Muscle of back (tissue), 3 donors: ENCODE measurements at regions not wholly inside any gene's neighbourhood (a gene's known extent, or its start where the extent isn't known, plus 50 kb on each side); places are given as distances from the start of the nearest gene placed in this dataset.
A peak's percentile ranks its signal among the peaks of the same experiment; 100 is the strongest.

Experiments
- DNase-seq, 3 donors: peaks; one replicate each; pipeline versions ENCODE4 v3.0.0 to v3.0.0-alpha.2; 2013

DNA sequence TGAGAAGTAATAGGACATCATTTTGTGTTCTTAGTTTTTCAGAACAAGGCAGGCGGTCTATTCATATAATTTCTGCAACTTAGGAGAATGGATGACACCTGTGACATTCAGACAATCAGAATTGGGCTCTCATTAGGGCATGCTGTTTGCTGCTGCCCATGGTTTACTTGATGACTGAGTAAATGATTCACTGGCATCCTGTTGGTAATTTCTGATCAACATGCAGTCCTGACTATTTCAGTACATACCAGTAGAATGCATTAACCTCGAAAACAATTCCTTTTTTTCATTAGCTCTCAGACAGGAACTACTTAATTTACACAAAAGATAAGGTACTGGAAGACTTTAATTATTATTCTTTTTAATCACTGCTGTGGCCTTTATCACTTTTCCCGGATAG lies 641.6 kb downstream of the NSUN3 start:
- no peak for DNase-seq

DNA sequence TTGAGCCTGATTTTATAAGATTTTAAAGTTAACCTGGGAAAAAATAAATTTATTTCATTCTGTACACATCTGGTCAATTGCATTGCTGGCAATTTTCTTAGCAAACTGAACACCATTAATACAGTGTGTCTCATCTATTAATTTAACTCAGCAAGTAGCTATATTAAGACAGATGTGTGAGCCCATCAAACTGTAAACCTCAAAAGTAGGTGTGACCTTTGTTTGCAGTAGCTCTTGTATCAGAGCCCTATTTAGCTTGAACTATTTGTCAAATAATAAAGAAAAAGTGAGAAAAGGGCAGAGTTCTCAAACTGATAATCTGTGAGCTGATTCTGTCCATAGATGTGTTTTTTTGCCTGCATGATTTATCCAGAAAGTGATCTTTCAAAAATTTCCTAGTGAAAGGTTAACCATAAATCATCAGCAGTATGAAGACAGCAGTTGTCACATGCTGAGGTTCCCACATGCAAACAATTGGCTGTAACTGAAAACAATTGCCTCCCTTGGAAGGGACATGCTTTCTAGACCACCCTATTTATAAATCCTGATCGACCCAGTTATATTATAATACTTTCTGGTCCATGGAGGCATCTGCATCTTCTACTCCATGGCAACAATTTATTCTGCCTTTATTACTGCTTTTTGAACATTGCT lies 646.5 kb downstream of the NSUN3 start:
- no peak for DNase-seq

DNA sequence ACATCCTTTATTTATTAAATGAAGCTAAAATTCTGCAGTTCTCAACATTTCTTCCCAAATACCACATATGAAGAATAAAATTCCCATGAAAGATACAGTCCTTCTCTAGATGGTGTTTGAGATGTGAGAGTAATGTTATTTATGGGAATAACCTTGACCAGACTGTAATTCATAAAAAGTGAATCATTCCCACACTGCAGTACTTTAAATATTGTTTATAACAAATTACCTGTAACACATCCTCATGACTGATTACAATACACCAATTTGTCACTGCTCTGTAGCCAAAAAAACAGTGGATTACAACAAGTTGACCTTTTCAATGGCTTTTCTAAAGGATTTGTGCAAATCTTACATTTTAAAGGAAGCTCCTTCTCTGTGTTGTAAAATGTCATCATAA lies 651.3 kb downstream of the NSUN3 start:
- no peak for DNase-seq

DNA sequence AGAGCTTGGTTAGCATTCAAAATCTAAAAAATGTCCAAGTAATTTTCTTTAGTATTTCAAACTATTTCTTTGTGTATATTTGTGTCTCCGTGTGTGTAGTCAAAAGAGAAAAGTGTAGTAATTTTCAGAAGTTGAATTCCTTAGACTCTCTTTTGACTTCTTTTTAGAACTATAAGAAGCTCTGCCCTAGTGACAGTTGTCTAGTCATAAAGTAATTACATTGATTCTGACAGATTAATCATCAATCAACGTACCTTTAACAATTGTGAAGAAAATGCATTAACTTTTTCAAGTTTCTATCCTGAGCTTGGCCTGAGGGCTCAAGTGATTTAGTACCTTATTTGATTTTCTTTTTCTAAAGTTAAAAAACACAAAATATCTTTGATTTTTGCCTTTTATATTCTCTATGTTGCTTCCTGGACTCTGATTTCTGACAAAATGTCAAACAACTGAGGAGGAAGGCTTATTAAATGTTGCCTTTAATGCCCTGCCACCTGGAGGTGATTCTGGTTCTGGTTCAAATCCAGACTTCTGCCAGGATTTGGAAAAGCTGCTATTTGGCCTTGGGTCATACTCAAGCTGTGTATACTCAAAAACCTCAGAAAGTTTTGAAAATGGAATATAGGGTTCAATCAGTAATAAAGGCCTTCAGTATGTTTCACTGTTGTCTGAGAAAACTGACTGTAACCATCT lies 653.6 kb downstream of the NSUN3 start:
- no peak for DNase-seq

DNA sequence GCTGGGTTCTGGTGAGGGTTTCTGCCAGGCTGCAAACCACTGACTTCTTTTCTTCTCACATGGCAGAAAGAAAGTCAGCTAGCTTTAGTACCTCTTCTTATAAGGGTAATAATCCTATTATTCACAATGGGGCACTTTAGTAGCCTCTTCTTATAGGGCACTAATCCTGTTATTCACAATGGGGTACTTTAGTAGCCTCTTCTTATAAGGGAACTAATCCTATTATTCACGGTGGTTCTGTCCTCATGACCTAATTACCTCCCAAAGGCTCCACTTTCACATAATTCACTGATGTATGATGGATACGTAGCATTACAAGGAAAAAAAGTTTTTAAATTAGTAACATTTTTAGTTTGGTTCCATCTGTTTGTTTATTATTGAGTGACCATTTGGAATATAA lies 671.3 kb downstream of the NSUN3 start:
- no peak for DNase-seq

DNA sequence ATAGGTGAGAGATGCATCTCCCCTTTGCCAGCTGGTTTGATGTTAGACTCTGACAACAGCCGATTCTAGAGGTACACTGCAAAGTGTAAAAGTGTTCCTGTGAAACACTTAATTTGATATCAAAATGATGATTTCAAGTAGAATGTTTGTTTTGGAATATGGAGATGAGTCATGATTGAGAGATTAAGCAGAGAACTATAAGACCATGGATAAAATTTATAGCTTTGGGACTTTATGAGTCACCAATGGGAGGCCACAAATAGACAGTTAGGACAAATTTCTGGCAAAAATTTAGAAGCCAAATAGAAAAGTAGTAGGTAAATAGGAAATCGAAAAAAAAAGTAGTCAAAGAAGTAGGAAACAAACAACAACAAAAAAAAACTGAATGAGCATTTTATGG lies 672.5 kb downstream of the NSUN3 start:
- DNase-seq: no peak

DNA sequence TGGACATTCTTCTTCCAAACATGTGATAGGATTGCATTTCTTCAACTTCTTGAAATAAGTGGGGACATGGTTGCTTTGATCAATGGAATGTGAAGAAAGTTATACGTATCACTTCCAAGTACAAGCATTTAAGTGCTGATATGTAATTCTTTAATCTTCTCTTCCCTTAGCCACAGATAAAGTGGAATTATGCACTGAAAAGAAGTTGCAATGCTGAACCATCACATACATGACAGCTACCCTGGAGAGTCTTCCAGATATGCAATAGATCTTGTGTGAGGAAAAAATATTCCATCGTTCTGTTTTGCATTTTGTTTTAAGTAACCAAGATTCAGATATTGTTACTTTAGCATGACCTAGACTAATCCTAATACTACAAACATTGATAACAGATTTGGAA lies 674.3 kb downstream of the NSUN3 start:
- DNase-seq: no peak

DNA sequence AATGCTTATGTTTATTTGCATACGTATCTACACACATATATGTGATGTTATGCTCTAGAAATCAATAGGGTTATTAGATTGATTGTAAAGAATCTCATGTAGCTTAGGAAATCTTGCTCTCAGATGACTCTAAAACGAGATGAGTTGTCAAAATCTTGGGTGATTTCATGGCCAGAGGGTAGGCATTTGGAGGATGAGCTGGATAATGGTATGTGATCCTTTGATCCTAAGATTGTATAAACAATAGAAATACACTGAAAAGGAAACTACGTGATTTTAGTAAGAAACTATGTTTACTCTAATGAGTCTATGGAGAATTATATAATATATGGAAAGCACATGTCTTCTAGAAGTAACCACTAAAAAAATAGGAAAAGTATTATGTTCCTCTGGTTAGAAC lies 676.6 kb downstream of the NSUN3 start:
- DNase-seq: no peak

DNA sequence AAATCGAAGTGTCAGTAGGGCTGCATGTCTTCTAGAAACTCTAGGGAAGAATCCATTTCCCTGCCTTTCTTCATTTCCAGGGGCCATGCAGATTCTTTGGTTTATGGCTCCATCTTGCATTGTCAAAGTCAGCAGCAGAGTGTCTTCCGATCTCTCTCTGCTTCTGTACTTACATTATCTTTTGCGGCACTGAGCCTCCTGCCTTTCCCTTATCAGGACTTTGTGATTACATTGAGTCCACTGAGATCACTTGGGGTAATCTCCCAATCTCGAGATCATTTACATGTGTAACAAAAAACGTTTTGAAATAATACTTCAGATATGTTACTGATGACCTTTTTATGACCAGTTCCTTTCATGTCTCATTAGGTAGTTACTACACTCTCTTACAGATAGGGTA lies 695.9 kb downstream of the NSUN3 start:
- no peak for DNase-seq

DNA sequence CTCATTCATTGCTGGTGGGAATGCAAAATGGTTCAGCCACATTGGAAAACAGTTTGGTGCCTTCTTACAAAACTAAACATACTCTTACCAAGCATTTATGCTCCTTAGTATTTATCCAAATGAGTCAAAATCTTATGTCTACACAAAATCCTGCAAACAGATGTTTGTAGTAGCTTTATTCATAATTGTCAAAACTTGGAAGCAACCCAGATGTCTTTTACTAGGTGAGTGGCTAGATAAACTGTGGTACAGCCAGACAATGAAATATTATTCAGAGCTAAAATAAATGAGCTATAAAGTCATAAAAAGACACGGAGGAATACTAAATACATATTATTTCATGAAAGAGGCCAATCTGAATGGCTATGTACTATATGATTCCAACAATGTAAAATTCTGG lies 709.5 kb downstream of the NSUN3 start:
- DNase-seq: no peak

DNA sequence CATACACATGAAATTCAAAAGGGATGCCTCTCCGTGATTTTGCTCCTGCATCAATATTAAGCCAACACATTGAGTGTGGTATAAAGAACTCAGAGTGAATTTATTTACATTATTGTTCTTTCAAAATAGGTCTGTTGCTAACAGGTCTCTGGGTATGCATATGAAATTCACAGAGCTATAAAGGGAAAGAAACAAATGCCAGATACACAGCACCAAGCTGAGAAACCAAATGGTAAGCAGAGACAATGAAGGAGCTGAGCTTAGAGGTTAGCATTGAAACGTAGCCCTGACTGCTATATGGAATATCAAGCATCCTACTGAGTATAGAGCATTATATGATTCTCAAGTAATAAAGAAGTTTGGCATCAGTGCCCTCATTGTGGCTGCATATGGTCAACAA lies 712.9 kb downstream of the NSUN3 start:
- DNase-seq: no peak

DNA sequence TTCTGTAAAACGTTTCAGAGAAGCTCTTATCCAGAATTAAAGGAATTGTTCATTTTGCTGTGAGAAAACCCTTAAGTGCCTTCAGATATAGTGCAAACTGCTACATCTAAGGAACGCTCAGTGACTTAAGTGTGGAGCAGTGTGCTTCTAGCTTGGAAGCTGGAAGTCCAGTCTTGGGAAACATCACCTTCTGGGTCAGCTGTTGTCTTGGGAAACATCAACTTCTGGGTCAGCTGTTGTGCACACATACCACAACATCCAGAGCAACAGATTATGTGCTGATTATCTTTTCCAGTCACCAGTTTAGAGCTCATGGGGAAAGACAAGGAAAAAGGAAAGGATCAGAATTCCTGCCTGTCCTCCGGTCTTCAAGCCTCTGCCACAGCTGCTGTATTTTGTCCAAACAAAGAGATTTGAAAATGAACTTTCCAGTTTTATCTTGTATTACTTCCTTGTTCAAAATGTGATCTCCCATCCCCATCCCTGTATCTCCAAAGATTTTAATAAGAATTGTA lies 713.6 kb downstream of the NSUN3 start:
- no peak for DNase-seq

DNA sequence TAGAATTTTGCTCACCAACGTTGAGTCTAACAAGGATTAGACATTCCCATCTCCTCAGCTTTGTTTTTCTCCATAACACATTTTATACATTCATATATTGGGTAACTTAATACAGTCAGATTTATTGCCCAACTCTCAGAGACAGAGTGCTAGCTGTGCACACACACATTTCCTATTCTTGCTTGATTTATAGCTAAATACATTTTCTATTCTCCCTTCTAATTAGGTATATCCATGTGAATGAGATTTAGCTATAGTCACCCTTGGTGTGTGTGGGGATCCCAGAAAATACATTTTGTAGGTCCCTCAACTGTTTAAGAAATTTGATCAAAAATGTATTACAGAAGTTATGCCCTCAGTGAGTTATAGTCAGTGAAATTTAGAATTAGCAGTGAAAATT lies 715.4 kb downstream of the NSUN3 start:
- no peak for DNase-seq

DNA sequence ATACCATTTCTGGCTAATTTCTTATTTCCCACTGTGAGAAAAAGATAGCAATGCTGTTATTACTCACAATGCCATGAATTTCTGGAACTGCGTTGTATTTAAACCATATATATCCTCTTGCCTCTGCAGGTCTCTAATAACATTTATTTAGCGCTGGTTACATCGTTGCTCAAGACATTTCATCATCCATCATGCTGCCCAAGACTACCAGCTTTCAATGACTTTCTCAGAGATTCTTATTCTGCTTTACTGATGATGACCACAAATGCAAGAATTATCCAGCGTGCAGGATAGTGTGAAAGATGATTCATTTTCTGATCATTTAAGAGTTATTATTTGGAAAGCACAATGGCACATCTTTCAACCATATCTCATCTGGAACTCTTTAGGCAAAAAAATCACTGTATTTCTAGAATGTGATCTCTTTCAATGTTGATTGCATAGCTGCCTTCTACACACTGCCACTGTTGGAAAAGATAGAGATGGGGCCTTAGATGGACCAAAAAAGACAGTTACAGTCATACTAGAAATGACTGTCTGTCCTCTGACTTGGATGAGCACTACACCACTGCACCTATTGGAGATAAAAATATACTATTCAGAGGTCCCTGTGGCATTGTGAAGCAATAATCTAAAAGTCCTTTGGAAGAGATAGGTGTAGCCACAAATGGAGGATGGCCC lies 716.1 kb downstream of the NSUN3 start:
- no peak for DNase-seq

DNA sequence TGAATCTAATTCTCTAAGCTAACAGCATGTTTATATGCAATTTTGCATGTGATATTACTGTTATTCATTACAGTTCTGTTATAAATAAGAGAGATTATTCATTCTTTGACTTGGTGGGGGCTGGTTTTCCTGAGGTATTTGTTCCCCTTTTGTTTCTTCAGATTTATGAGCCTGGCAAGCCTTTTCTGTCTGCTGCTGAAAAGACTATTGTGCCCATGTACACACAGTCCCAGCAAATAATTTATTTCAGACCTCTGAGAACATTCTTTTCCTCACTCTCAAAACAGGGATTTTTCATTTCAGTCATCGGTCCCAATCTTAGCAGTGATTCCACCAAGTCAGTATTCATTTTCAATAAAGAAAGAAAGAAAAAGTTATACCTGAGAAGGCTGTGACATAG lies 716.8 kb downstream of the NSUN3 start:
- DNase-seq: no peak

DNA sequence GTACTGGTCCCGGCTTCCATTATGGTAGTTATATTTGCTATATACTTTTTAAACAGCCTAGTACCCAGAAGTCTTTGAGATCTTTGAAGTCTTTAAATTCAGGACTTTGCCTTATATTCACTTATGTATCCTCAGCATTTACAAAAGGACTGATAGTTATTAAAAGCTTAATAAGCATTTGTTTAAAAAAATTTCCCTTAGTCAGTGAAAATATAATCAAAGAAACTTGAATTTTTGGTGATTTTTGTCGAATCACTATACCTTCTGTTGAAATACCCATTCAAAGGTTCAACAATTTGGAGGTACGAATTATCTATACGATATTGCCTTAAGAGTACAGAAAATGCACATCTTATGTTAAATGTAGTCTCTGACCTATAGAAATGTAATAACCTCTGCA lies 721.4 kb downstream of the NSUN3 start:
- no peak for DNase-seq

DNA sequence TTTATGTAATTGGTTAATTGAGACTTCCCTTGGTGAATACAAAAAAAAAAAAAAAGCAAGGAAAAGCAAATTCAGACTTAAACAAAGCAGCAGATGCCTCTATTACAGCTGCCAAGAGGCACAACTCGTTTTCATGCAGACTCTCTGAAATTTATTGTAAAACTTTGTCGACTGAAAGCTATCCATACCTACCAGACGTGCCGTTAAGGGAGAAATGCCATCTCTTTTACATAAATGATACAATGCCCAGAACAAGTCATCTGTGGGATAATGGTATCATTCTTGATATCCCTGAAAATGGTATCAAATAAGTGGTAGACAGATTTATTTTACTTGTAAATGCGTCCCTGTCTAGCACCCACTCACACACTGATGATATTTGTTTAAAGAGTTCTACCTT lies 724.2 kb downstream of the NSUN3 start:
- DNase-seq: no peak

DNA sequence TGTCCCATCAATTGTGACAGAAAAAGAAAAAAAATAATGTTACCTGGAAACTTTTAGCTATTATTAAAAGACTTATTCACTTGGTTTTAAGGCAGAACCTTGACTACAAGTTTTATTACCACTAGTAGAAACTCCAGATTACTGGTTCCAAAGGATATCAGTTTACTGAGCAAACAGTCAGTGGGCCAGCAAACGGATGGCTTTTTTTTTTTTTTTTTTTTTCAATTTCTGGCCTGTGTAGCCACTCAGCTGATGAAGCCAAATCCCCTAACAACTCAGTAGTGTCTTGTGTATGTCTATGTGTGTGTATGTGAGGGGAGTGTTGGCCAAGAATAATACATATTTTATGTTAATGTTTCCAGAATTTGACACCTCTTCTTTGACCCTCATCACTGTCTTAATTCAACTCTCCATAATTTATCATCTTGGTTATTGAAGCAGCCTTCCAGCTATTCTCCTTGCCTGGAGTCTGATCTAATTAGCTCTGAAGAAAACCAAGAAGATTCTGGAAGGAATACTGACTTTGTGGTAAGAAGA lies 724.9 kb downstream of the NSUN3 start:
- peak in 2 of 3 donors; percentile 0 to 18 for DNase-seq

DNA sequence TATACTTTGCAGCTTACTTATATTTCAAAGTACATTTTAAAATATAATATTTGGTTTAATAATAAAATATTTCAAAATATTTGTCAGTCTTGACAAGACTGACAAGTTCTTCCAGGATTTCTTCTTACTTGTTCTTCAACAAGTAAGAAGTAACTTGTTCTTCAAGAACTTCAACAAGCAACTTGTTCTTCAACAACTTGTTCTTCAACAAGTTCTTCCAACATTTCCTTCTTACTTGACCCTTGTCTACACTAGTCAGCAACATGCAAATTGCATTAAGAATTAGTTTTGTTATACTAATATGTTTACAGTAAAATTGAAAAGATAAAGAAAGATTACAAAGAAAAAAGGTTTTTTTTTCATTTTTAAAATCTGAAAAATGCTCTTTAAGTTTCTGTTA lies 731.7 kb downstream of the NSUN3 start:
- no peak for DNase-seq

DNA sequence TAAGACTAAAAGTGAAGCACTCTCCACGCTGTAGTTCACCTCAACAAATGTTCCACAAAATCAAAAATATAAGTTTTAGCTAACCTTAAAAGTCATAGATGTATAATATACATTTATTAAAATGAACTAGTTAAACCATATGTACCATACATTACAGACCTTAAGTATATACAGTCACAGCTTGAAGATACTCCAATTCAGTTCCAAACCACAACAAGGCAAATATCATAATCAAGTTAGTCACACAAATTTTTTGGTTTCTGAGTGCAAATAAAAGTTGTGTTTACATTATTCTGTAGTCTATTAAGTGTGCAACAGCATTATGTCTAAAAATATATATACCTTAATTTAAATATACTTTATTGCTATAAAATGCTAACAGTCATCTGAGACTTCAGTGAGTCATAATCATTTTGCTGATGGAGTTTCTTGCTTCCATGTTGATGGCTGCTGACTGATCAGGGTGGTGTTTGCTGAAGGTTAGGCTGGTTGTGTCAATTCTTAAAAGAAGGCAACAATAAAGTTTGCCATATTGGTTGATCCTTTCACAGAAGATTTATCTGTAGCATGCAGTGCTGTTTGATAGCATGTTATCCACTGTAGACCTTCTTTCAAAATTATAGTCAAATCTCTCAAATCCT lies 736.7 kb downstream of the NSUN3 start:
- no peak for DNase-seq

DNA sequence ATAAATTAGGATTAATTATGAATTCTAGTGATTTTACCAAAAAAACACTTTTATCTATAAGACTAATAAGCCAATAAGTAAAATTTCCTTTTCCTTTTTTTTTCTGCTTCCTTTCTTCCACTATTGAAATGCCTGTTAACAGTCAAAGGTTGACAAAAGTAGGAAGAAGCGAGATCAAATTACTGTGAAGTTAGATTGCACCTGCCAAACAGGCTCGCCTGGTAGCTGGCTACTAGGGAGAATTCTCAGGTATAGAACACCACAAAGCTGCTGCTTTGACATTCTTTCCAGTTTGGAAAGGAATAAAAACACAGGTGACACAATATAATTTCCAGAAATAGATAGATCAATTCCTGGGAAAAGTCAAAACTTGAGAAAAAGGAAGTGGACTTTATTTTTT lies 749.0 kb downstream of the NSUN3 start:
- DNase-seq: no peak

DNA sequence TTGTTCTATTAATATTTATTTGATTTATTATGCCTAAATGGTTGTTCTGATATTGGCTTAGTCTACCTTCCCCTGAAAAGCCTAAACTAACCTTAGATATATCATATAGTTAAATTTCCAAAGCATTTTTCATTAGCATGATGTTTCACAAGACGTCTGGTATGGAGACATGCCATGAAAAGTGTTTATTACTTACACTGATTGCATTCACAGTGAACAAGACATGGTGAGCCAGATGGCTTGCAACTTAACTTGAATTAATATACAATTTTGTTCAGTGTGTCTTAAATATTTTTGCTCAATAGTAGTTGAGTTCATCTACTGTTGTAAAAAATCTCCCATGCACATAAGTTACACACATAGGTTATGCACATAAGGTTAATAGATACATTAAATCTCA lies 758.4 kb downstream of the NSUN3 start:
- DNase-seq: no peak

DNA sequence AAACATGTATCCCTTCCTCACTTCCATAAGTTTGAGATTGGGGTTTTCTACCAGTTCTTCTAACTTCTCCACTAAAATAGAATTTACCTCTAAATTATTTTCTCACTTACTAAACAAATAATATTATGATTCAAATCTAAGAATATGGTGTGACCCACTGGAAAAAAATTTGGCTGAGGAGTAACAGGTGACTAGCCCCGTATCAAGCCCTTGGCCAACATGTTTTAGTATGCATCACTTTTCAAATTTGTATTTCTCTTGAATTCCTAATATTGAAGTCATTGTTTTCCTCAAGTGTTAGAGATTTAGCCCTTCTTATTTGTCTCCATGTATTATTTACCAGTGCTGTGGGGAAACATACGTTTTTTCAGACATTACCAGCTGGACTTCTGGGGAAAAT lies 759.4 kb downstream of the NSUN3 start:
- DNase-seq: no peak
